H1 (cell line): ENCODE measurements at regions not wholly inside any gene's neighbourhood (a gene's known extent, or its start where the extent isn't known, plus 50 kb on each side); places are given as distances from the start of the nearest gene placed in this dataset.

Experiments
- CTCF ChIA-PET: fragments of 300-600 bp; sonication (Branson Sonifier 250); formaldehyde crosslinking; loops from one replicate; lab custom pipeline; 2021; ENCODE audit not compliant: partially characterized antibody; lab: Charles Lee
- POLR2A ChIA-PET: fragments of 300-600 bp; sonication (Branson Sonifier 250); formaldehyde crosslinking; loops from one replicate; lab custom pipeline; 2021; ENCODE audit warnings: inconsistent platforms; ENCODE audit not compliant: partially characterized antibody; lab: Charles Lee
- DNase-seq, 2 experiments: peaks; one replicate each; pipeline versions ENCODE4 v3.0.0 to v3.0.0-alpha.2; 2010 to 2022; ENCODE audit warnings: low spot score in 2 of 2, low read depth in 1 of 2, mixed read lengths in 1 of 2
- FAIRE-seq: peaks from 2 replicates; lab custom pipeline; 2011; peaks lifted over from hg19 to GRCh38; lab: Jason Lieb, UNC
- H2AFZ ChIP-seq: 2 replicates; pipeline ENCODE4 v1.8.1; 2012; ENCODE audit warnings: low read length, inconsistent platforms
- H2AK5ac ChIP-seq: 2 replicates; pipeline ENCODE4 v1.6.1; 2013; ENCODE audit warnings: low read depth, low read length
- H2BK120ac ChIP-seq: replicated peaks from 2 replicates; pipeline ENCODE3; 2013; ENCODE audit warnings: low read depth, low read length, inconsistent platforms
- H2BK12ac ChIP-seq: 2 replicates; pipeline ENCODE4 v1.6.1; 2013; ENCODE audit warnings: low read depth, low read length
- H2BK15ac ChIP-seq: 2 replicates; pipeline ENCODE4 v1.6.1; 2013; ENCODE audit warnings: low read length
- H2BK20ac ChIP-seq: 2 replicates; pipeline ENCODE4 v1.6.1; 2013; ENCODE audit warnings: low read length
- H2BK5ac ChIP-seq: 2 replicates; pipeline ENCODE4 v1.6.1; 2013; ENCODE audit warnings: low read depth, low read length
- H3K14ac ChIP-seq: 2 replicates; pipeline ENCODE4 v1.6.1; 2013; ENCODE audit warnings: inconsistent platforms; ENCODE audit not compliant: insufficient read length
- H3K18ac ChIP-seq: 2 replicates; pipeline ENCODE4 v1.6.1; 2013; ENCODE audit warnings: low read length; ENCODE audit errors: extremely low read depth
- H3K23ac ChIP-seq: 2 replicates; pipeline ENCODE4 v1.6.1; 2013; ENCODE audit warnings: inconsistent platforms; ENCODE audit not compliant: insufficient read length
- H3K23me2 ChIP-seq: 2 replicates; pipeline ENCODE4 v1.6.1; 2013; ENCODE audit warnings: low read depth, low read length
- H3K27ac ChIP-seq: 2 replicates; pipeline ENCODE4 v1.6.1; 2011; ENCODE audit warnings: low read depth, low read length, inconsistent platforms
- H3K27me3 ChIP-seq, 4 experiments: replicated peaks in 1 of 4; 1 replicate in 1 of 4; 2 replicates in 3 of 4; pipeline versions ENCODE4 v1.6.1 to v1.8.1; 2011 to 2013; ENCODE audit warnings: low read length in 3 of 4, mild to moderate bottlenecking in 3 of 4, inconsistent platforms in 2 of 4, mixed read lengths in 2 of 4, moderate library complexity in 1 of 4; ENCODE audit not compliant: control insufficient read depth in 3 of 4, insufficient read depth in 3 of 4; ENCODE audit errors: extremely low read depth in 1 of 4
- H3K36me3 ChIP-seq, 4 experiments: 2 replicates each; pipeline versions ENCODE4 v1.6.1 to v1.8.1; 2011 to 2013; ENCODE audit warnings: mild to moderate bottlenecking in 4 of 4, low read length in 3 of 4, moderate library complexity in 2 of 4, control low read depth in 1 of 4, inconsistent platforms in 1 of 4; ENCODE audit not compliant: insufficient read depth in 4 of 4, control insufficient read depth in 2 of 4
- H3K4ac ChIP-seq: replicated peaks from 2 replicates; pipeline ENCODE3; 2013; ENCODE audit warnings: low read length, low read depth, mixed read lengths, inconsistent platforms; ENCODE audit not compliant: insufficient read length
- H3K4me1 ChIP-seq, 4 experiments: replicated peaks in 1 of 4; 1 replicate in 1 of 4; 2 replicates in 3 of 4; pipeline versions ENCODE4 v1.6.1 to v1.8.1; 2011 to 2013; ENCODE audit warnings: low read length in 3 of 4, inconsistent platforms in 2 of 4, mixed read lengths in 1 of 4; ENCODE audit not compliant: insufficient read depth in 4 of 4, control insufficient read depth in 3 of 4
- H3K4me2 ChIP-seq, 2 experiments: 2 replicates each; pipeline versions ENCODE4 v1.6.1 to v1.8.1; 2011 to 2013; ENCODE audit warnings: low read depth in 2 of 2, low read length in 2 of 2, control low read depth in 1 of 2, inconsistent platforms in 1 of 2, mild to moderate bottlenecking in 1 of 2; ENCODE audit not compliant: insufficient read depth in 1 of 2
- H3K4me3 ChIP-seq, 4 experiments: fragments of 200-600, 300-600 bp in 1 of 4; sonication (generic), shearing (Covaris generic), sonication (Bioruptor Twin) in 1 of 4; 2 replicates each; pipeline versions ENCODE4 v1.5.1 to v1.8.1; 2011 to 2016; ENCODE audit warnings: low read length in 4 of 4, low read depth in 3 of 4, control low read depth in 2 of 4, inconsistent platforms in 2 of 4, mild to moderate bottlenecking in 2 of 4, mixed read lengths in 1 of 4, moderate library complexity in 1 of 4; ENCODE audit not compliant: insufficient read depth in 2 of 4; ENCODE audit errors: extremely low read depth in 1 of 4
- H3K56ac ChIP-seq: replicated peaks from 2 replicates; pipeline ENCODE3; 2013; ENCODE audit warnings: low read depth, mild to moderate bottlenecking, mixed read lengths, low read length, inconsistent platforms; ENCODE audit not compliant: insufficient read length
- H3K79me1 ChIP-seq: 2 replicates; pipeline ENCODE4 v1.6.1; 2013; ENCODE audit warnings: low read depth, low read length, control low read depth
- H3K79me2 ChIP-seq, 2 experiments: 2 replicates each; pipeline versions ENCODE4 v1.6.1 to v1.8.1; 2012 to 2013; ENCODE audit warnings: low read length in 2 of 2, mild to moderate bottlenecking in 2 of 2, inconsistent platforms in 1 of 2; ENCODE audit not compliant: insufficient read depth in 2 of 2, control insufficient read depth in 1 of 2
- H3K9ac ChIP-seq, 4 experiments: replicated peaks in 1 of 4; 1 replicate in 1 of 4; 2 replicates in 3 of 4; pipeline versions ENCODE4 v1.6.1 to v1.8.1; 2011 to 2013; ENCODE audit warnings: low read depth in 3 of 4, low read length in 3 of 4, control low read depth in 2 of 4, mild to moderate bottlenecking in 2 of 4, moderate library complexity in 2 of 4, inconsistent platforms in 1 of 4; ENCODE audit errors: extremely low read depth in 1 of 4
- H3K9me3 ChIP-seq, 2 experiments: 2 replicates each; pipeline versions ENCODE4 v1.6.1 to v1.8.1; 2012 to 2013; ENCODE audit warnings: mild to moderate bottlenecking in 2 of 2, moderate library complexity in 2 of 2, control low read depth in 1 of 2, inconsistent platforms in 1 of 2, low read depth in 1 of 2, low read length in 1 of 2, mixed read lengths in 1 of 2; ENCODE audit not compliant: insufficient read depth in 2 of 2
- H4K20me1 ChIP-seq, 2 experiments: replicated peaks in 1 of 2; 2 replicates each; pipeline versions ENCODE3 to v1.8.1; 2011 to 2013; ENCODE audit warnings: inconsistent platforms in 2 of 2, low read length in 2 of 2, mild to moderate bottlenecking in 1 of 2; ENCODE audit not compliant: insufficient read depth in 2 of 2, control insufficient read depth in 1 of 2
- H4K5ac ChIP-seq: 2 replicates; pipeline ENCODE4 v1.6.1; 2013; ENCODE audit warnings: low read length, low read depth, mixed read lengths, inconsistent platforms; ENCODE audit not compliant: insufficient read length
- H4K8ac ChIP-seq: 2 replicates; pipeline ENCODE4 v1.8.0; 2013; ENCODE audit warnings: mild to moderate bottlenecking, moderate library complexity, low read length, inconsistent platforms; ENCODE audit not compliant: insufficient read depth; ENCODE audit errors: extremely low read depth
- H4K91ac ChIP-seq: replicated peaks from 2 replicates; pipeline ENCODE3; 2013; ENCODE audit warnings: low read length, mixed read lengths, inconsistent platforms; ENCODE audit not compliant: insufficient read length
- BCL11A ChIP-seq, 2 experiments: IDR thresholded peaks; one replicate each; pipeline ENCODE4 v1.6.1; 2011; ENCODE audit warnings: low read depth in 2 of 2, low read length in 2 of 2, mild to moderate bottlenecking in 2 of 2
- CBX5 ChIP-seq: fragments of 300-800, 300-1000 bp; sonication (generic); IDR thresholded peaks from 2 replicates; pipeline ENCODE4 v1.7.1; 2016; ENCODE audit warnings: antibody characterized with exemption, low read length, low read depth
- CBX8 ChIP-seq: fragments of 300-800, 300-1000 bp; sonication (generic); IDR thresholded peaks from 2 replicates; pipeline ENCODE4 v1.7.1; 2016; ENCODE audit warnings: low read depth, low read length, borderline replicate concordance
- CTBP2 ChIP-seq: IDR thresholded peaks from 2 replicates; pipeline ENCODE4 v1.7.0; 2011; ENCODE audit warnings: borderline replicate concordance, mild to moderate bottlenecking, moderate library complexity, mixed read lengths, low read length; ENCODE audit not compliant: insufficient read depth, insufficient read length
- EZH2 ChIP-seq: fragments of 200-600 bp; sonication (generic); IDR thresholded peaks from 2 replicates; pipeline ENCODE4 v1.7.1; 2012; ENCODE audit warnings: low read depth, mild to moderate bottlenecking, moderate library complexity, low read length, inconsistent platforms; ENCODE audit not compliant: severe bottlenecking
- GABPA ChIP-seq: IDR thresholded peaks from 2 replicates; pipeline ENCODE4 v1.6.1; 2011; ENCODE audit warnings: mild to moderate bottlenecking, low read length, moderate library complexity, borderline replicate concordance; ENCODE audit not compliant: insufficient read depth
- JUN ChIP-seq: IDR thresholded peaks from 2 replicates; pipeline ENCODE4 v1.6.1; 2011; ENCODE audit warnings: low read depth, mild to moderate bottlenecking, improper control_type of control experiment, low read length
- KDM1A ChIP-seq: fragments of 200-600, 300-600 bp; sonication (generic); IDR thresholded peaks from 2 replicates; pipeline ENCODE4 v1.7.1; 2016; ENCODE audit warnings: mild to moderate bottlenecking, low read length, borderline replicate concordance
- SP2 ChIP-seq: IDR thresholded peaks from 2 replicates; pipeline ENCODE4 v1.6.1; 2012; ENCODE audit warnings: mild to moderate bottlenecking, low read length, inconsistent platforms
- TCF12 ChIP-seq: IDR thresholded peaks from 2 replicates; pipeline ENCODE4 v1.6.1; 2011; ENCODE audit warnings: low read depth, mild to moderate bottlenecking, low read length
- WGBS, 2 experiments: shearing (Covaris generic) in 1 of 2; methylation state at CpG; one replicate each; pipeline versions ENCODE4 v1.1.6 to v1.1.7; 2013 to 2015; ENCODE audit warnings: low lambda C conversion rate in 2 of 2, mixed read lengths in 2 of 2, inconsistent platforms in 1 of 2, low coverage in 1 of 2, missing lambda C conversion rate in 1 of 2; ENCODE audit not compliant: insufficient replicate concordance in 2 of 2, insufficient coverage in 1 of 2, insufficient read length in 1 of 2; ENCODE audit errors: extremely low coverage in 1 of 2, missing lambda C conversion rate in 1 of 2; 5-methylcytosine and 5-hydroxymethylcytosine counted together
- TF ChIP-seq, protein P1 (sequence below): IDR thresholded peaks from 2 replicates; pipeline ENCODE4 v1.6.1; 2012; ENCODE audit warnings: inconsistent platforms

DNA sequence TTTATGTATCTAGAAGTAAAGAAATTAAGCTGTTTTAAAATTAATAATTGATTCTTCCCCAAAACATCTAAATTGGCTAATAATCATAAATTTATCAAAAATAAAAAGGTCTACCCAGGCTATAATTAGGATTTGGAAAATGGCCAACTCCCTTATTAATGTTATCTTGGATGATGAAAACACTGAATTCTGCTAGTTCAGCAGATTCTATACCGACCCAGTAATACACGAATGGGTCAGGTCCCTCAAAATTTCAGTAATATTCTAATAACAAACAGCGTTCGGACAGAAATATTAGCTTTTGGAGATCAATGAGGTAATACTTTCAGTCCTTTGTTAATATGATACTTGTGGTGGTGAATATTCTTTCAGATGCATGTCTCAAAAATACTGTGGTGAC is 360.7 kb upstream of the MGMT start:
- no peak for TF ChIP-seq TCF12
- TF ChIP-seq SP2 = no peak
- no peak for TF ChIP-seq CBX8
- no peak for TF ChIP-seq JUN
- no peak for TF ChIP-seq CTBP2
- no peak for TF ChIP-seq GABPA
- TF ChIP-seq EZH2 = no peak
- TF ChIP-seq, protein P1, sequence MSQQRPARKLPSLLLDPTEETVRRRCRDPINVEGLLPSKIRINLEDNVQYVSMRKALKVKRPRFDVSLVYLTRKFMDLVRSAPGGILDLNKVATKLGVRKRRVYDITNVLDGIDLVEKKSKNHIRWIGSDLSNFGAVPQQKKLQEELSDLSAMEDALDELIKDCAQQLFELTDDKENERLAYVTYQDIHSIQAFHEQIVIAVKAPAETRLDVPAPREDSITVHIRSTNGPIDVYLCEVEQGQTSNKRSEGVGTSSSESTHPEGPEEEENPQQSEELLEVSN = no peak
- TF ChIP-seq BCL11A (IDR thresholded peaks at IDR 0.05; ENCODE audit: low read depth in 2 of 2, low read length in 2 of 2) = no peak
- TF ChIP-seq CBX5 = no peak
- no peak for TF ChIP-seq KDM1A
- no peaks in the 10 kb centered on the region for H4K20me1 ChIP-seq
- no peak overlapping the region for H3K4me3 ChIP-seq
- no peak overlapping the region for H2BK120ac ChIP-seq
- H3K56ac ChIP-seq = no peak overlapping the region
- no peaks in the 10 kb centered on the region for H3K79me2 ChIP-seq
- no peak overlapping the region for H4K8ac ChIP-seq
- DNase-seq (no peak), FAIRE-seq (no peak)
- no peak overlapping the region for H2BK20ac ChIP-seq
- ChIA-PET POLR2A (no interaction called here), CTCF (no interaction called here)
- no peak overlapping the region for H3K9ac ChIP-seq
- H3K27me3 ChIP-seq = no peaks in the 10 kb centered on the region
- H3K14ac ChIP-seq = no peak overlapping the region
- H3K23ac ChIP-seq = no peak overlapping the region
- no peak overlapping the region for H4K5ac ChIP-seq
- 98% methylated on average over 4 of the region's 4 CpGs; no CpG with 5 or more reads in 1 of the 2 experiments for WGBS, 2 experiments
- H2BK5ac ChIP-seq = no peak overlapping the region
- no peak overlapping the region for H4K91ac ChIP-seq
- no peaks in the 10 kb centered on the region for H3K23me2 ChIP-seq
- H2BK15ac ChIP-seq = no peak overlapping the region
- no peaks in the 10 kb centered on the region for H3K9me3 ChIP-seq
- no peak overlapping the region for H3K27ac ChIP-seq
- no peaks in the 10 kb centered on the region for H3K79me1 ChIP-seq
- H3K18ac ChIP-seq = no peak overlapping the region
- no peak overlapping the region for H2BK12ac ChIP-seq
- no peak overlapping the region for H3K4me2 ChIP-seq
- no peak overlapping the region for H2AFZ ChIP-seq
- H2AK5ac ChIP-seq = no peak overlapping the region
- no peaks in the 10 kb centered on the region for H3K36me3 ChIP-seq
- H3K4ac ChIP-seq = no peak overlapping the region
- H3K4me1 ChIP-seq = no peaks in the 10 kb centered on the region
